ENCODE measurements at regions not wholly inside any gene's neighbourhood (a gene's known extent, or its start where the extent isn't known, plus 50 kb on each side); places are given as distances from the start of the nearest gene placed in this dataset.

GRCh38 chr2:15754703-15755099 lies 163.0 kb downstream of the DDX1 start:
- TF ChIP-seq CTCF (IDR thresholded peaks at IDR 0.05) (no peak), POLR2A (IDR thresholded peaks at IDR 0.05) (no peak)

Measured in Peyer's patch (tissue), 4 donors.